PC-3 (cell line): ENCODE measurements at regions not wholly inside any gene's neighbourhood (a gene's known extent, or its start where the extent isn't known, plus 50 kb on each side); places are given as distances from the start of the nearest gene placed in this dataset.

Experiments
- CTCF ChIP-seq: fragments of 300-600 bp; sonication (generic); conservative IDR thresholded peaks from 2 replicates; pipeline ENCODE4 v1.5.1; 2017; ENCODE audit warnings: antibody characterized with exemption, low read depth, mild to moderate bottlenecking, low read length
- EZH2 ChIP-seq: fragments of 300-600 bp; sonication (generic); IDR thresholded peaks from one replicate; pipeline ENCODE4 v1.6.1; 2017; ENCODE audit warnings: antibody characterized with exemption, mild to moderate bottlenecking, low read length; ENCODE audit not compliant: unreplicated experiment
- EZH2phosphoT487 ChIP-seq: fragments of 300-600 bp; sonication (generic); IDR thresholded peaks from 2 replicates; pipeline ENCODE4 v1.6.1; 2018; ENCODE audit warnings: mild to moderate bottlenecking, antibody characterized with exemption, low read length, borderline replicate concordance

- TF ChIP-seq CTCF = no peak
- TF ChIP-seq EZH2phosphoT487 = no peak
- TF ChIP-seq EZH2 = no peak
Measured at GRCh38 chr15:70407955-70408354, 310.2 kb upstream of the TLE3 start.
